Activated T-helper 1 cell treated with anti-CD3 and anti-CD28 coated beads, Interleukin-2, amount 50 U/mL, for 16 hours (primary cell): ENCODE measurements at regions not wholly inside any gene's neighbourhood (a gene's known extent, or its start where the extent isn't known, plus 50 kb on each side); places are given as distances from the start of the nearest gene placed in this dataset.

Experiments
- DNase-seq, 2 donors: peaks; one replicate each; pipeline ENCODE4 v3.0.0-alpha.2; 2020; ENCODE audit warnings: low read depth in 1 of 2, low spot score in 1 of 2

DNA sequence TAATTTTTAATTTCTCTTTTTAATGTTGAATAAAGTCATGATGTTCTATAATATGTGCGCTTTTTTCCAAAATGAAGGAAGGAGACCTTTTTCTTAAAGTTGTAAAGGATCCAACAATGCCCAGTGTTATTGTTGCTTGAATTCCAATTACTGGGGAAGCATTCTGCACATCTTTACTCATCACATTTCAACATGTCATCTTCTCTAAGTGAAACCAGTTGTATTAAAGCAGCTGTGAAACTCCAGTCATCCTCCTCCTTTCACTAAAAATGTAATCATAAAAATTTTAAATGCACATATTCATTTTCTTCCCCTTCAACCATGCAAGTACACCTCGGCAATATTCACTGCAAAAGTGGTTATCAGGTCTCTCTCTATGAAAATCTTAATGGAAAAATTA, 722.7 kb downstream of the TSN start:
- DNase-seq: no peak

DNA sequence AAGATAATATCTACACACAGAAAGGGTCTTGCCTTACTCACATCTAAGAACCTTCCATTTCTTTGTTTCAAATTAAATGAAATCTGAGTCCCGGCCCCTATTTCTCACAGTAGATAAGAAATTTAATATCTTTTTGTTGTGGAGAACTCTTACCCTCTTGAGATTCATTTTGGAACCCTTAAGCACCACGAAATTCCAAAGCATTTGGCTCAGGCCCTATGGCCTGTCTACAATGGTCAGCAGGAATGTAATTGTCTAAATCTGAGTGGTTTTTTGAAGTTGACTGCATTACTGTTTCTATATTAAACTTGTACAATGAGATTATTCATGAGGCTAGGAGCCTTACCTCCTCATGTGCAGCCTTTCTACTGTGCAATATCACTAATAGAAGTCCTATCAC, 723.3 kb downstream of the TSN start:
- DNase-seq: no peak

DNA sequence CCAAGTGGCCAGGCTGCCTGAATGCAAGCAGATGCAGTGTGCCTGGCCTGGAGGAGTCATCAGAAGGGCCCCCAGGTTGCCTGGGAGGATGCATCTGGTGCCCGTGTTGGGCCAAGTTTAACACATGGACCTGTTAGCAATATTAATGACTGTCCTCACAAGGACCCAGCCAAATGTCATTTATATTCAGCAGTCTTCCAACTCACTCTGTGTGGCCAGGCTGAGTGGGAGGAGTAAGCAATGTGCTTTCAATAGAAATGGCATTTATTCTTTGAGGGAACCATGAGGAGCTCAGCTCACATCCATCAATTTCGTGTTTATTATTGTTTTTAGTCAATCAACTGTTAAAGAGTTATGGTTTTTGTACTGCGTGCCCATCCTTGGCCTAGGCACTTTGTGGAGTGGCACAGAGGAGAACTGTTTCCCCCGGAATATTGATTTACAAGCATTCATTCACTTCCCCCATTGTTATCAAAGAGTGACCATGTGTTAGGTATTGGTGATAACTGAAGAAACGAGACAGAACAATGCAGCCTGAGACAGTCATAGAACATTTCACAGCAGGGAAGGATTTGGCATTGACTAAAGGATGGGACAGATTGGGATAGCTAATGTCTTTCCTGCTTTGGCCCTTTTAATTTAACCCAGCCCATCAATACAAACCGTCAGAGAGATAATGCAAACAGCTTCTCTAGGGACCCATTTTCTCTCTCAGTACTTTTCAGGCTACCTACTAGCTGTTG, 725.2 kb downstream of the TSN start:
- DNase-seq: no peak

DNA sequence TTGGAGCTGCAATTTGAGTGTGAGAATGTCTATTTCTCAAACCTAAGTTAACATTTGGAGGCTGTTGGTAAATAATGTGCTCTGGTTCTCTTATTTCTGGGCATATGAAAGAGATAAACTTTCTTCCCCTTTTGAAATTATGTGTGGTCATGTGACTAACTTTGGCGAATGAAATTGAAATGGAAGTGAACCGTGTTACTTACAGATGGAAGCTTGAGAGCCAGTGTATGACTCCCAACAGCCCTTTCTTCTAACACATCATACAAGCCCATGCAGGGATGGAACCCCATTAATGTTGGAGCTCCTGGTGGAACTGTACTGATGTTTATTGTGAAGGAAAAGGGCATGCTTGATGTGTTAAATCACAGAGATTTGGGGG, 725.8 kb downstream of the TSN start:
- no peak for DNase-seq

DNA sequence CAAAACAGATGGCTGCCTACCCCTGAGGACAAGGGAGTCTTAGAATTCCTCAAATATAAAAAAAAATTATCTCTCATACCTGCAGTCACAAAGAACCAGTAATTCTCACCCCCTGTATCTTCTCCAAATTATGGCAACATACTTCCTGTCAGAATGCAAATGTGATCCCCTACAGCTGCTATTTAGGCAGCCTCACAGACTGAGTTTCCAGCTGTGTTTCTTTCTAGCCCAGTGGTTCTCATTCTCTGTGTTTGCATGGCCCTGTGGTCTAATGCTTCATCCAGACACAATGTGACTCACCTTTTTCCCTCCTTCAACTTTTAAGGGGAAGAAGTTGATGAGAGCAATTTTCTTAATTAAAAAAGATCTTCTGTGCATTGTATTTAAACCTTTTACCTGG, 726.3 kb downstream of the TSN start:
- no peak for DNase-seq

DNA sequence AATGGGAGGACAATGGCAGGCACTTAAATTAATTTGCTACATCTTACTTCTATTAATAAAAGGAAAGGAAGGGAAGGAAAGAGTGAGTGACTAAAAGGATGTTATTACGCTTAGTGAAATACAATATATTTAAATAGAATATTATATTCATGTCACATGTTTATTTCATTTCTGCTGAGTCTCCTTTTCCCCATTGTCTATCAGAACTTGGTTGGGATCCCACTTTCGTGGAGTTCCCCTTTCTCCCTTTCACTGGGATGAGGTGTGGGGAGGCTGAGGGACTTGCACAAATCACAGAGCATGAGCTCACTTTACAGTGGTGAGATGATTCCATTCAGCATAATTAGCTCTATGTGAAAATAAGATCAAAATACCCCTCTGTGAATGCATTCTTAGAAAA, 730.6 kb downstream of the TSN start:
- DNase-seq: no peak

DNA sequence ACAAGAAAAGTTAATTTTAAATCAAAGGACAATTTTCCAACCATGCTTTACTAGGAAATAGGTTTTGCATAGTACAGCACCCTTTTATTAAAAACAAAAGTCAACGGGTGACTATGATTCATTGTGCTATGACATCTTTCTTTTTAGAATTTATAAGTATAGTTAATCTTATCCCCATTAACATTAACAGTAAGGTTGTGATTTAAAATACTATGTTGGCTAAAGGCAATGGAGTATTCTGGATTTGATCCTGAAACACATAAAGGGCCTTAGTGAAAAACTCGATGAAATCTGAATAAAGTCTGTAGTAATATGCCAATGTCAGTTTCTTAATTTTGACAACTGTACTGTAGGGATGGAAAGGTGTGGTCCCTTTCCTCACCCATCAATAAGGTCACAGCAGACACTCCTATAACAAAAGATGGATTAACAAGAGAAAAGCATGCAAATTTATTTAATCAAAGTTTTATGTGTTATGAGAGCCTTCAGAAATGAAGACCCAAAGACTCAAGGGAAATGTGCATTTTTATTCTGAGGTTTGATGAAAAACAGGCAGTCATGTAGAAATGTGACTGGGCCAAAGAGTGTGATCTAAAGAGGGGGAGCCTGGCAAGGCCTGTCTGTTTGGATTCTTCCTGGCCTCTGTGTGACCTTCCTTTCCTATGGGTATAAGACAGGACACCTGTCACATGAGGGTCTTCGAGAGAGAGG, 731.4 kb downstream of the TSN start:
- no peak for DNase-seq

DNA sequence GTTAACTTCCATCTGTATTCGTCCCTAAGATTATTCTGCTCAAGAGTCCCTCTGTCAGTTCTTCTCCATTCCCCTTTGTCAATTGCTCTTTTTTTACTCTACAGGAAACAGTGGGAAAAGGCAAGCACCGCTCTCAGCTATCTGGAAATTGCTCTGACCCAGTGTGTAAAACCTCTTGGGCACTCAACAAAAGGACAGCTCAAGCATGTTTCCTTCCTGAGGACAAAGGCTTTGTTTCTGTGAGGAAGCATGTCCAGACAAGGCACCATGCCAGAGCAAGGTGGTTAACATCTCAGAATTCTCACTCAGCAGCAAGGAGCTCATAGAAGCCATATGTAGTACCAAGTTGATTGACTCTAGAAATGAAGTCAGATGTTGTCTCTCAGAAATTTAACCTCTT, 735.6 kb downstream of the TSN start:
- DNase-seq: no peak

DNA sequence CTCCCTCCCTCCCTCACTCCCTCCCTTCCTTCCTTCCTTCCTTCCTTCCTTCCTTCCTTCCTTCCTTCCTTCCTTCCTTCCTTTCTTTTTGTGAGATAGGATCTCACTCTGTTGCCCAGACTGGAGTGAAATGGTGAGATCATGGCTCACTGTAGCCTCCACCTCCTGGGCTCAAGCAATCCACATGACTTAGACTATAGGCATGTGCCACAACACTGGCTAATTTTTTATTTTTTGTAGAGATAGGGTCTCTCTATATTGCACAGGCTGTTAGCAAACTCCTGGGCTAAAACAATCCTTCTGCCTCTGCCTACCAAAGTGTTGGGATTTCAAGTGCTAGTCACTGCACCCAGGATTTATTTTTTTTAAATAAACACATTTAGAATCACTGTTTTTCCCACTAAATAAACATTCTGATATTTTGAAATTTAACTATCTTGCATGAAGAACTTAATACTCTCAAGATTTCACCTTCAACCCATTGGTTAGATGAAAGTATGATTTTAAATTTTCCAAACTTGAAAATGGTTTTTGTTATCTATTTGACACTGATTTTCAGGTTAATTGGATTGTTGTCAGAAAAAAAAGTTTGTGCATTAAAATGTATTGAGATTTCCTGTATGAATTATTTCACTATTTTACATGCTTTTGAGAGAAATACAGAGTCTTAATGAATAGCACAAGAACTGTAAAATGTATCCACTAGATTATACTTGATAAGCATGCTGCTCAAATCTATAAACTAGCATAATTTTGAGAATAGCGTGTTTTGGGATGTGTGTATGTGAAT, 745.1 kb downstream of the TSN start:
- DNase-seq: no peak

DNA sequence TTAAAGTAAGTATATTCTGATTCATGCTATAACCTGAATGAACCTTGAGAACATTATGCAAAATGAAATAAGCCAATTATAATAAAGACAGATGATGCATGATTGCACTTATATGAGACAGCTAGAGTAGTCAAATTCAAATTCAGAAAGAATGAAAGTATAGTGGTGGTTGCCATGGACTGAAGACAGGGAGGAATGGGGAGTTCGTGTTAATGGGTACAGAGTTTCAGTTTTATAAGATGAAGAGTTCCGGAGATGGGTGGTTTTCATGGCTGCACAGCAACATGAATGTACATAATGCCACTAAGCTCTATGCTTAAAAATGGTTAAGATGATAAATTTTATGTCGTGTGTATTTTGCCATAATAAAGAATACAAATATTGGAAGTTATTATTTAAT, 751.2 kb downstream of the TSN start:
- DNase-seq: no peak

DNA sequence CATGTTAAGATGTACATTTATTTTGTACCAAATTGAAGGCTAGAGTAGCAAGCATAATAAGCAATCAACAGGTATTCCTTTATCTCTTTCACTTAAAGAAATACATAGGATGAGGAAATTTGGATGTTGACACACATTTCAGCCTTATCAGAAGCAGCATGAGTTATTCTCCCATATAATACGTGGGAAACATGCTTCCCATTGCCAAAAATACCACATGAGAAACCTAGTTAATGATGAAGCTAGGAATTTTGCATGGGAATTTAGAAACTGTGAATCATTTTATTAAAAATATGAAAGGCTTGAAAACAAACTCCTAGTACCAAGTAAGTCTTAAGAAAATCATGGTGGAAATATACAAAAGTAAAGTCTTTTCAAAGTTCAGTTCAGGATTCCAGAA, 751.8 kb downstream of the TSN start:
- no peak for DNase-seq

DNA sequence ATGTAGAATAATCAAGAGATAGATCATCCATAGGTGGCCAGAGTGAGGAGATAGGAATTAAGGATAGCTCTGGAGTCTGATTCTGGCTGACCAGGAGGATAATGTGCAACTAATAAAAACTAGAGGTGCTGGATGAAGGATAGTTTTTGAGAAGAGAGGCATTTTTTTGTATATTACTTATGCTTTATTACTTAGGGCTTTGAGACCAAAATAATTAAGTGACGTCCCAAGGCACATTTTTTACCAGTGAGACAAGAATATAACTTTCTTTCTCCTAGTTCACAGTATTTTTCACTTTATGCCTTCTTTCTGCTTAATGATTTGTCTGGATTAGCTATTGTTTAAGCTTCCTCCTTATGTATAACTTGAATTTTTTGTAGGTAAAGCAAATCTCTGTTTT, 756.6 kb downstream of the TSN start:
- DNase-seq: no peak

DNA sequence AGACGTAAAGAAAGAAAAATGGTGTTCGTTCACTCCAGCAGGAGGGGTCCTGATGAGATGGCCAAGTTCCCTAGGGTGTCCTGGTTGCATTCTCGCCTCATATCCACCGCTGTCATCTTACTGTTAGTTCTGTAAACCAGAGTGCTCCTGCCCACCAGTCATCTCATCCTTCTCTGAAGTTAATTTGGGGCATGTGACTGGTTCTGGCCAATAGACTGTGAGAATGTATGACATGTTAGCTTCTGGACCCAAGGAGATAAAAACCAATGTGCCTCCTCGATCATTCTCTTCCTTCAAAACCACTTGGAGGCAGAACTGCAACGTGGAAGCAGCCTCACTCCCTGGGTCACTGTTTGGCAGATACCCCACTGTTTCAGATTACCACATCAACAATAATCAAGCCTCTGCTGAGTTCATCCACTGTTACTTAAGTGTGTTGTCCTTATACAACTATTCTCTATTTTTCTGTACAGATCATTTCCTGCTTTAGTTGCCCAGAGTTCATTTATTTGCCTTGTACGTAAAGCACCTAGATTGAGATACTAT, 759.1 kb downstream of the TSN start:
- no peak for DNase-seq

DNA sequence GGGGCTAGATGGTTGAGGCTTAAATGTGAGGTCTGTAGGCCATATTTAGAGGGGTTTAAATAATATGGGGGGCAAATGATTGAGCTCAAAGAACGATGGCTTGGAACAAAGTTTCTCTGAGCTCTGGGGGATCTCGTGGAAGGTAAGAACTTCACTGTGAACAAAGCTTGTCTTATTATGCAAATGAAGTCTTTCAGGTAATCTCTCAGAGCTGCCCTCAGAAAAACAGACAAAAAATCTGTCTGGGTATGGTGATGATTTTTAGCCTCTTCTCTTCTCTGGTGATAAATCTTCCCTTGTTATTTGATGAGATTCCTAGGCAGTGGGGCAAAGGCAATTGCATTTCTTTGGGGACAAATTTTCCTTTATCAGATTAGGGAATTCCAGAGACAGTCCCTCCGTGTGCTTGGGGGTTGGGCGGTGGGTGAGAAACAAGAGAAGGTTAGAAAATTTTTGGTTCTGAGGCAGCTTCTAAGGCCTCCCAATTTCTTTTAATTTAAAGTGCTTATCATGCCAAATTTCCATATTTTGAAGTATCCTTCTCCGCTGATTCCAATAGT, 760.4 kb downstream of the TSN start:
- DNase-seq: no peak

DNA sequence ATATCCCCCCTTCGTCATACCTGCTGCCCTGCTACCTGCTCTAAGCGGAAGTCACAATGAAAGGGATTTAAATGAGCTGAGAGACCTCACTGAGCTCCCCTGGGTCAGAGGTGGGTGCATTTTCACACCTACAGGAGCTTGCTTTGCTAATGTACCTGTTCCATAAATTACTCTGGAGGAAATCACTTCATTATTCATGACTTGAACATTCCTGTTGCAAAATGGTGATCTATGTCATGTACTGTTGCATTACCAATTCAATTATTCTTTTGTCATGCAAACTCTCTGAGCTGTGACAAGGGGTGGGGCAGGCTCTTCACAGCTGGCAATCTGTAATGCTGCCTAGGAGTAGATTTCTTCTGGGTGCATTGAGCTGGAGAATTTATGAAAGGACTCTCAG, 761.3 kb downstream of the TSN start:
- DNase-seq: no peak

DNA sequence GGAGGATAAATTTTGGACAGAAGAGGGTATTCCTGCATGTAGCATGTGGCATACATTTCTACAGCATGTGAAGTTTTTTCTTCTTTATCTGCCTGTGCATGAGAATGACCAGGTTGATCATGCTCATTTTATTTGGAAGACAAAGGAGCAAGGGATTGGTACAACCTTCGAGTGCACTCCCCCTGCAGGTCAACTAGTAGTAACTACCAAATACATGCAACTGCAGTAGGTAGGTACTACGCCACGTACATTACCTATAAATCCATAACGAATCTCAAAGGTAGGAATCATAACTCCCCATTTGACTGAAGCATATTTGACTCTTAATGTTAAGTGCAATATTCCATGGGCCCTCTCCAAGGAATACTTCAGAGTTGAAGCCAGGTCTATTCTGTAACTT, 763.9 kb downstream of the TSN start:
- no peak for DNase-seq

DNA sequence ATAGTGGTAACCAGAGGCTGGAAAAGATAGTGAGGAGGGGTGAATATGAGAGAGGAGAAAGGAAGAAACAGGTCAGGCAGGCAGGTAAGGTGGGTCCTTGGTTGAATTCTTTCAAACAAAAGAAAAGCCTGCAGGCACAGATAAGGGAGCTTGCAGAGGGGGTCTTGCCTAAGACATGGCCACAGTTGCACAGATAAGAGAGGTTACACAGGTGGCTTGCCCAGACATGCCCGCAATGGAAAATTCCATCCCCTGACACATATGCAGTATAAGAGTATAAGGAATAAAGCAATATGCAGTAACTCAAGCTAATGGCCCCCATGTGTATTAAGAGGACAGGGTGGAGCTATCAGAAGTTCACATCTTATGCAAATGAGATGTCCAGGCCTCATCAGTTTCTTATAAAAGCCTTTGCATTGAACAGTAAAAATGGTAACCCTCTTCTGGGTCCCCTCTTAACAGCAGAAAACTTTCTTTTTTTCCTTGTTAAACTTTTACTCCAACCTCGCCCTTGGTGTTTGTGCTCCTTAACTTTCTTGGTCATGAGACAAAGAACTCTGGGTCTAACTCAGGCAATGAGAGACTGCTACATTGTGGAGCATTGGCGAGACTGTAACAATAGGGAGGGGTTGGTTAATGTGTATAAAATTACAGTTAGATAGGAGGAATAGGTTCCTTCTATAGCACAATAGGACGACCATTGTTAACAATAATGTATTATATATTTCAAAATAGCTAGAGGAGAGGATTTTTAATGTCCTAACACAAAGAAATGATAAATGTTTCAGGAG, 764.6 kb downstream of the TSN start:
- DNase-seq: no peak

DNA sequence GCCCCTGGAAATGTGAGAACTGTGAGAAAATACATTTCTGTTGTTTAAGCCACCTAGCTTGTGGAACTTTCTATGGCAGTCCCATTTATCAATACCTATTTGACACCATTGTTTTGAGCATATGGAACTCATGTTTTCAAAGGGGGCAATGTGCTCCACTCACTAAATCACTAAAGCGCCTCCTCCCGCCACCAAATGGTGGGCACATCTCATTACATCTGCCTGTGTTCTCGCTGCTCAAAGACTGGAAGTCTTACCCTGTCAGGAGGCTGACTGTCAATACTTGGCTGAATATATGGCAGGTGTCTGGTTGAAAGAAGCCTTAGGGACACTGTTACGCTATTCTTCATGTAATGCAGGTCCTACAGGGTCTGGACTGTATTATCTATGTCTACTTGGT, 767.7 kb downstream of the TSN start:
- no peak for DNase-seq

DNA sequence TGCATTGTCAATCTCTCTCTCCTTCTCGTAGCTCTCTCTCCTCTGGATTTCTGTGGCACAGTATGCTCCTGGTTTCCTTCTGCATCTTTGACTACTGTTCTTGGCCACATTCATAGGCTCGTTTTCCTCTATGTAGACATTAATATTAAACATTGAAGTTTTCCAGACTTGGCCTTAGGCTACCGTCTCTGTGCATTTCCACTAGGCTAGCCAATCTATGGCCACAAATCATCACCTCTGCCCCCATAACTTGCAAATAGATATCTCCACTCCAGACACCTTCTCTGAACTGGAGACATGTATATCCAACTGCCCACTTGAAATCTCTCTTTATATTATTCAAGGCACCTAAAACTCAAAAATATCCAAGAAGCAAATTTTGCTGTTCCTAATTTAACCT, 768.5 kb downstream of the TSN start:
- no peak for DNase-seq

DNA sequence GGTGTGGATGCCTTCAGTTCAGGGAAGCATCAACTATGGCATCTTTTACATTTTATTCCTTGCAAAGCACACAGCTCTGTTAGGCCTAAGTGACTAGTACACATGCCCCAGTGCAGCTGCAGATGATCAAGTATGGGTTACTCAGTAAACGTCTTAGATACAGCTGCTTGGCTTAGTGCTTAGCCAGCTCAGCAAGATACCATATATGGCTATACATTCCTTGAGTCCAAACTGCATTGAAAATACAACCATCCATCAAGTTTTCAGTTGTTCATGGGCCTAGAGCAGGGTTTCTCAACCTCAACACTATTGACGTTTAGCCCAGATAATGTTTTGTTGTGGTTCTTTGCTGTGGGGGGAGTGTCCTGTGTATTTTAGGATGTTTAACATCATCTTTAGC, 769.9 kb downstream of the TSN start:
- DNase-seq: no peak

DNA sequence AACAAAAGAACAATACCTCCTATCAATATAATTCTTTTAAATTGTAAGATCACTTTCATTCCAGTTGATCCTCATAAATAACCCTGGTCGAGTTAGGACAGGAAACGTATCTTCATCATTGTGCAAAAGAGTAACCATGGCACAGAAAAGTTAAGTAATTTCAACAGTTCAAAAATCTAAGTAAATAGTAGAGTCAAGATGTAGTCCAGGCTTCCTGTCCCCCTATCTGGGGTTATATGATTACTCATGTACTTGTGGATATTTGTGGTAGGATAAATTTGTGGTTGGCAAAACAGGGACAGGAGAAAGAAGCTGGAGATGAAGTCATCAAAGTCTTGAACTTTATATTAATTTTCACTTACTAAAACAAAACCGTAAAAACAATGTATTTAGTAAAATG, 772.6 kb downstream of the TSN start:
- no peak for DNase-seq
